K562 (cell line): ENCODE measurements at regions not wholly inside any gene's neighbourhood (a gene's known extent, or its start where the extent isn't known, plus 50 kb on each side); places are given as distances from the start of the nearest gene placed in this dataset.

Source experiments
- ATAC-seq: fragments of 200-7000 bp; cut with Tn5 transposase; 3 replicates; pipeline ENCODE4 v1.9.1; 2020; ENCODE audit warnings: moderate library complexity
- BruUV-seq: library from RNA; stranded (reverse); fragments of 400-500 nt; replicated peaks from 2 replicates; lab custom pipeline; 2021; lab: Mats Ljungman, UMichigan
- CTCF ChIA-PET: fragments of 300-600 bp; formaldehyde crosslinking; extraction: SDS; loops from one replicate; lab custom pipeline; 2021; ENCODE audit warnings: low intra/inter-chr PET ratio; lab: Yijun Ruan, JAX
- POLR2A ChIA-PET: fragments of 300-600, 350-650 bp; sonication (Branson Sonifier 250); formaldehyde crosslinking; extraction: SDS; loops from one replicate; lab custom pipeline; 2021; ENCODE audit warnings: antibody characterized with exemption, inconsistent platforms; lab: Yijun Ruan, JAX
- DNase-seq, 4 experiments: peaks; one replicate each; pipeline versions ENCODE4 v3.0.0 to v3.0.0-alpha.2; 2011 to 2018; ENCODE audit warnings: low spot score in 3 of 4, mixed read lengths in 3 of 4; ENCODE audit errors: extremely low read depth in 1 of 4
- FAIRE-seq: peaks from 2 replicates; lab custom pipeline; 2011; peaks lifted over from hg19 to GRCh38; lab: Jason Lieb, UNC
- H2AFZ ChIP-seq: 2 replicates; pipeline ENCODE4 v1.6.0; 2011; ENCODE audit warnings: low read depth, low read length, control low read depth, inconsistent platforms
- H3K27ac ChIP-seq: fragments of 200-600 bp; 3 replicates; pipeline ENCODE4 v1.8.0; 2011; ENCODE audit warnings: low read depth, mild to moderate bottlenecking, control low read depth, inconsistent platforms, low read length, moderate library complexity, mixed read lengths; ENCODE audit errors: extremely low read depth
- H3K27me3 ChIP-seq, 2 experiments: fragments of 300-600 bp in 1 of 2; 2 replicates in 1 of 2; 3 replicates in 1 of 2; pipeline versions ENCODE4 v1.6.0 to v1.8.0; 2011; ENCODE audit warnings: inconsistent platforms in 2 of 2, low read length in 2 of 2, mild to moderate bottlenecking in 1 of 2, mixed read lengths in 1 of 2, moderate library complexity in 1 of 2; ENCODE audit not compliant: control insufficient read depth in 2 of 2, insufficient read depth in 2 of 2
- H3K36me3 ChIP-seq: fragments of 300-600 bp; 3 replicates; pipeline ENCODE4 v1.8.0; 2011; ENCODE audit warnings: mild to moderate bottlenecking, low read length, inconsistent platforms; ENCODE audit not compliant: control insufficient read depth, insufficient read depth
- H3K4me1 ChIP-seq, 2 experiments: fragments of 200-600 bp in 1 of 2; replicated peaks in 1 of 2; 2 replicates in 1 of 2; 3 replicates in 1 of 2; pipeline versions ENCODE4 v1.5.1 to v1.8.0; 2011; ENCODE audit warnings: inconsistent platforms in 2 of 2, low read length in 2 of 2, mild to moderate bottlenecking in 1 of 2, mixed read lengths in 1 of 2, moderate library complexity in 1 of 2; ENCODE audit not compliant: control insufficient read depth in 2 of 2, insufficient read depth in 2 of 2
- H3K4me2 ChIP-seq: 2 replicates; pipeline ENCODE4 v1.6.1; 2011; ENCODE audit warnings: low read length, control low read depth, inconsistent platforms, mixed read lengths; ENCODE audit not compliant: insufficient read depth
- H3K4me3 ChIP-seq: fragments of 200-600 bp; sonication (generic), shearing (Covaris generic); 2 replicates; pipeline ENCODE4 v1.5.1; 2016; ENCODE audit warnings: control low read depth, inconsistent platforms
- H3K79me2 ChIP-seq: fragments of 200-600 bp; 3 replicates; pipeline ENCODE4 v1.8.0; 2011; ENCODE audit warnings: low read length, inconsistent platforms; ENCODE audit not compliant: control insufficient read depth, insufficient read depth
- H3K9ac ChIP-seq, 2 experiments: 2 replicates each; pipeline versions ENCODE4 v1.6.0 to v1.6.1; 2011; ENCODE audit warnings: low read depth in 2 of 2, low read length in 2 of 2, control low read depth in 1 of 2, inconsistent platforms in 1 of 2, mild to moderate bottlenecking in 1 of 2, mixed read lengths in 1 of 2; ENCODE audit not compliant: insufficient read depth in 1 of 2
- H3K9me1 ChIP-seq: one replicate; pipeline ENCODE4 v1.6.0; 2011; ENCODE audit warnings: inconsistent platforms, mild to moderate bottlenecking, low read length, moderate library complexity; ENCODE audit not compliant: control insufficient read depth, insufficient read depth
- H3K9me3 ChIP-seq: replicated peaks from 2 replicates; pipeline ENCODE4 v1.5.1; 2011; ENCODE audit warnings: low read depth, low read length, inconsistent platforms; ENCODE audit not compliant: control insufficient read depth, insufficient read depth
- H4K20me1 ChIP-seq: replicated peaks from 2 replicates; pipeline ENCODE4 v1.6.1; 2011; ENCODE audit warnings: low read length, inconsistent platforms, mixed read lengths; ENCODE audit not compliant: control insufficient read depth, insufficient read depth
- DEAF1 ChIP-seq: fragments of 450-650 bp; formaldehyde crosslinking; IDR thresholded peaks from 2 replicates; pipeline ENCODE4 v1.4.0; 2020; ENCODE audit warnings: mild to moderate bottlenecking, moderate library complexity
- E4F1 ChIP-seq: fragments of 250-450 bp; sonication (Bioruptor Pico); IDR thresholded peaks from 2 replicates; pipeline ENCODE4 v1.5.0; 2021; ENCODE audit warnings: mild to moderate bottlenecking, borderline replicate concordance
- ZNF184 ChIP-seq: sonication (generic); formaldehyde crosslinking; IDR thresholded peaks from 2 replicates; pipeline ENCODE4 v1.5.0; 2020; ENCODE audit warnings: missing genetic modification reagents
- ZNF224 ChIP-seq: sonication (generic); formaldehyde crosslinking; IDR thresholded peaks from 2 replicates; pipeline ENCODE4 v1.8.0; 2022; ENCODE audit warnings: mild to moderate bottlenecking, missing genetic modification reagents
- ZNF311 ChIP-seq: fragments of 250-450 bp; sonication (Bioruptor Pico); IDR thresholded peaks from 2 replicates; pipeline ENCODE4 v1.4.0; 2020; ENCODE audit warnings: mild to moderate bottlenecking, moderate library complexity
- WGBS: fragments of 100-300 bp; shearing (Covaris generic); methylation state at CpG from one replicate; pipeline ENCODE4 v1.1.6; 2016; ENCODE audit warnings: low coverage, mixed read lengths; ENCODE audit not compliant: insufficient coverage; ENCODE audit errors: missing lambda C conversion rate; 5-methylcytosine and 5-hydroxymethylcytosine counted together
- in situ Hi-C: fragments of 300-500 bp; cut with MboI; formaldehyde crosslinking; loops from 4 replicates; pipeline ENCODE4 v1.15.0; 2018; ENCODE audit warnings: inconsistent platforms, mixed read lengths
- intact Hi-C: fragments of 100-400 bp; cut with micrococcal nuclease; formaldehyde crosslinking; loops from 2 replicates; pipeline ENCODE4 v1.14.2; 2022
- TF ChIP-seq, protein P1 (sequence below): sonication (generic); formaldehyde crosslinking; IDR thresholded peaks from 2 replicates; pipeline ENCODE4 v1.8.1; 2023; ENCODE audit warnings: mild to moderate bottlenecking, missing genetic modification reagents

GRCh38 chr3:146322216-146322817 is 71.4 kb upstream of the PLSCR4 start:
- POLR2A ChIA-PET, result no interaction called here
- intact Hi-C loops (no loop called here), in situ Hi-C loops (no loop called here)
- no peaks in the 10 kb centered on the region for H3K79me2 ChIP-seq
- no peak for FAIRE-seq
- no peak for TF ChIP-seq ZNF311 (CRISPR knock-in tag)
- TF ChIP-seq E4F1 (CRISPR knock-in tag), result no peak
- no peak for DNase-seq
- 0% methylated on average over 2 of the region's 2 CpGs for WGBS
- no peaks in the 10 kb centered on the region for H4K20me1 ChIP-seq
- H3K4me3 ChIP-seq, result no peak overlapping the region
- CTCF ChIA-PET, result no interaction called here
- H3K9me3 ChIP-seq, result no peaks in the 10 kb centered on the region
- no peaks in the 10 kb centered on the region for H3K27me3 ChIP-seq
- no peak overlapping the region for H2AFZ ChIP-seq
- H3K9me1 ChIP-seq, result no peaks in the 10 kb centered on the region
- H3K27ac ChIP-seq, result no peak overlapping the region
- no peak overlapping the region for H3K9ac ChIP-seq
- BruUV-seq, result no TSS peak
- H3K4me2 ChIP-seq, result no peak overlapping the region
- H3K36me3 ChIP-seq, result no peaks in the 10 kb centered on the region
- H3K4me1 ChIP-seq, result no peaks in the 10 kb centered on the region
- ATAC-seq, result no peak

GRCh38 chr3:146314871-146315270 is 64.0 kb upstream of the PLSCR4 start:
- H3K9ac ChIP-seq, result no peak overlapping the region
- H3K9me3 ChIP-seq, result no peaks in the 10 kb centered on the region
- H3K36me3 ChIP-seq, result no peaks in the 10 kb centered on the region
- BruUV-seq, result no TSS peak
- H4K20me1 ChIP-seq, result no peaks in the 10 kb centered on the region
- no peak overlapping the region for H3K4me2 ChIP-seq
- no peak overlapping the region for H2AFZ ChIP-seq
- no peaks in the 10 kb centered on the region for H3K4me1 ChIP-seq
- intact Hi-C loops, result no loop called here
- H3K4me3 ChIP-seq, result no peak overlapping the region
- POLR2A ChIA-PET, result no interaction called here
- ATAC-seq, result no peak
- H3K9me1 ChIP-seq, result no peaks in the 10 kb centered on the region
- no peak for FAIRE-seq
- H3K79me2 ChIP-seq, result no peaks in the 10 kb centered on the region
- CTCF ChIA-PET, result no interaction called here
- H3K27ac ChIP-seq, result no peak overlapping the region
- no peaks in the 10 kb centered on the region for H3K27me3 ChIP-seq
- no peak for DNase-seq
- in situ Hi-C loops, result no loop called here
- no peak for TF ChIP-seq ZNF184 (CRISPR knock-in tag)
- no peak for TF ChIP-seq ZNF224 (CRISPR knock-in tag)
- TF ChIP-seq, protein P1, sequence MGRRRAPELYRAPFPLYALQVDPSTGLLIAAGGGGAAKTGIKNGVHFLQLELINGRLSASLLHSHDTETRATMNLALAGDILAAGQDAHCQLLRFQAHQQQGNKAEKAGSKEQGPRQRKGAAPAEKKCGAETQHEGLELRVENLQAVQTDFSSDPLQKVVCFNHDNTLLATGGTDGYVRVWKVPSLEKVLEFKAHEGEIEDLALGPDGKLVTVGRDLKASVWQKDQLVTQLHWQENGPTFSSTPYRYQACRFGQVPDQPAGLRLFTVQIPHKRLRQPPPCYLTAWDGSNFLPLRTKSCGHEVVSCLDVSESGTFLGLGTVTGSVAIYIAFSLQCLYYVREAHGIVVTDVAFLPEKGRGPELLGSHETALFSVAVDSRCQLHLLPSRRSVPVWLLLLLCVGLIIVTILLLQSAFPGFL (CRISPR knock-in tag), result no peak
- TF ChIP-seq DEAF1 (CRISPR knock-in tag), result no peak
- TF ChIP-seq, all 486 proteins: peak for 0
